Keratinocyte (primary cell): ENCODE measurements at regions not wholly inside any gene's neighbourhood (a gene's known extent, or its start where the extent isn't known, plus 50 kb on each side); places are given as distances from the start of the nearest gene placed in this dataset.
A peak's percentile ranks its signal among the peaks of the same experiment; 100 is the strongest.
"Not testable (repeated sequence)": the region's sequence is repeated elsewhere in the genome, so short reads cannot be mapped to it uniquely, and the experiment has no call there.

Experiments used
- DNase-seq: peaks from one replicate; pipeline ENCODE4 v3.0.0-alpha.2; 2011; ENCODE audit warnings: low read depth, missing footprints, low spot score
- FAIRE-seq: peaks from 2 replicates; lab custom pipeline; 2011; peaks lifted over from hg19 to GRCh38; lab: Jason Lieb, UNC
- H2AFZ ChIP-seq: 2 replicates; pipeline ENCODE4 v1.6.0; 2012; ENCODE audit warnings: low read length, control low read depth, inconsistent platforms; ENCODE audit not compliant: control insufficient read depth
- H3K27ac ChIP-seq: 2 replicates; pipeline ENCODE4 v1.5.1; 2011; ENCODE audit warnings: low read length; ENCODE audit not compliant: control insufficient read depth, insufficient read depth
- H3K27me3 ChIP-seq: 3 replicates; pipeline ENCODE4 v1.6.0; 2011; ENCODE audit warnings: low read length; ENCODE audit not compliant: control insufficient read depth, insufficient read depth; ENCODE audit errors: extremely low read depth
- H3K36me3 ChIP-seq, 2 experiments: 2 replicates in 1 of 2; 3 replicates in 1 of 2; pipeline ENCODE4 v1.5.1; 2011; ENCODE audit warnings: low read length in 2 of 2, mild to moderate bottlenecking in 1 of 2; ENCODE audit not compliant: control insufficient read depth in 2 of 2, insufficient read depth in 2 of 2; ENCODE audit errors: extremely low read depth in 1 of 2
- H3K4me1 ChIP-seq: 3 replicates; pipeline ENCODE4 v1.5.1; 2011; ENCODE audit warnings: low read length; ENCODE audit not compliant: control insufficient read depth, insufficient read depth; ENCODE audit errors: extremely low read depth
- H3K4me2 ChIP-seq: 3 replicates; pipeline ENCODE4 v1.6.0; 2011; ENCODE audit warnings: low read depth, low read length; ENCODE audit not compliant: control insufficient read depth, insufficient read depth; ENCODE audit errors: extremely low read depth
- H3K4me3 ChIP-seq, 3 experiments: fragments of 200-600 bp in 1 of 3; sonication (generic) in 1 of 3; 2 replicates in 2 of 3; 3 replicates in 1 of 3; pipeline ENCODE4 v1.5.1; 2011 to 2016; ENCODE audit warnings: low read length in 3 of 3, mild to moderate bottlenecking in 3 of 3, control low read depth in 2 of 3, inconsistent platforms in 1 of 3, low read depth in 1 of 3, mixed read lengths in 1 of 3, mixed run types in 1 of 3, moderate library complexity in 1 of 3; ENCODE audit not compliant: control insufficient read depth in 2 of 3, insufficient read depth in 2 of 3; ENCODE audit errors: extremely low read depth in 1 of 3
- H3K79me2 ChIP-seq: 2 replicates; pipeline ENCODE4 v1.6.0; 2012; ENCODE audit warnings: low read length; ENCODE audit not compliant: control insufficient read depth, insufficient read depth
- H3K9ac ChIP-seq: 3 replicates; pipeline ENCODE4 v1.6.0; 2011; ENCODE audit warnings: low read length; ENCODE audit not compliant: control insufficient read depth, insufficient read depth; ENCODE audit errors: extremely low read depth
- H3K9me1 ChIP-seq: 3 replicates; pipeline ENCODE4 v1.6.0; 2011; ENCODE audit warnings: low read length; ENCODE audit not compliant: control insufficient read depth, insufficient read depth; ENCODE audit errors: extremely low read depth
- H3K9me3 ChIP-seq: 2 replicates; pipeline ENCODE4 v1.5.1; 2012; ENCODE audit warnings: low read depth, low read length; ENCODE audit not compliant: control insufficient read depth
- H4K20me1 ChIP-seq: 3 replicates; pipeline ENCODE4 v1.6.0; 2011; ENCODE audit warnings: low read length; ENCODE audit not compliant: control insufficient read depth, insufficient read depth; ENCODE audit errors: extremely low read depth
- EZH2 ChIP-seq: IDR thresholded peaks from one replicate; pipeline ENCODE4 v1.6.1; 2012; ENCODE audit warnings: inconsistent platforms, mild to moderate bottlenecking, low read length, moderate library complexity
- dilution Hi-C: fragments of 300-500 bp; cut with MboI; formaldehyde crosslinking; loops from one replicate; pipeline ENCODE4 v1.7.0; 2020; ENCODE audit warnings: low sequenced_read_pairs; ENCODE audit not compliant: extremely low pct_ligation_motif_present
- TF ChIP-seq, protein P1 (sequence below), 3 experiments: IDR thresholded peaks in 1 of 3; conservative IDR thresholded peaks in 1 of 3; optimal IDR thresholded peaks in 1 of 3; 2 replicates in 2 of 3; 3 replicates in 1 of 3; pipeline versions ENCODE3 to v1.5.1; 2011; ENCODE audit warnings: low read length in 3 of 3, mild to moderate bottlenecking in 3 of 3, moderate library complexity in 2 of 3, control low read depth in 1 of 3, inconsistent platforms in 1 of 3; ENCODE audit not compliant: insufficient read depth in 2 of 3; ENCODE audit errors: extremely low read depth in 1 of 3

DNA sequence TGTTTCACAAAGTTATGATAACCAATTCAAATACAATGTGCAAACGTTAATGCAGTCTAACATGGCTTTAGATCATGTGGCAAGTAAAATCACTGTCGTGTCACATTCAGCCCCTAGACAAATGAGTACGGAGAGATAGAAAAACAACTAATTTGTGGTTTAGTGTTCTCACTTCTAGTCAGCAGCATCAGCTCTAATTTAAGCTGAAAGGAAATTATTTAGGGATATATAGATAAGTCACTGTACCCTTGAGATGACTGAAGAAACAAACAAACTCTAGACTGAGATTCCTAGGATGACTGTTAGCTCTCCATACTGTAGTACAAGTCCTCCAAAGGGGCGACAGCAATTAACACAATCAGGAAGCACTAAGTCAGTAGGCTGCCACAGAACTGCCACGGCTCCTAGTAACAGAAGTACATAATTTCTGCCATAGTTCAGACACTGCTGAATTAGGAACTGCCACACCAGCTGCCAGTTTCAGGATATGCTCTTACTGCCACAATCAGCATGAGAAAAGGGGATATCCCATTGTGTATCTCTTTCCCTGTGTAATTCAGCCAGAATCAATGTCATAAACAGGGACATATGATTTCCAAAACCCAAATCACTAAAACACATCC, 150.4 kb upstream of the NEGR1 start:
- H3K27me3 ChIP-seq: no peaks in the 10 kb centered on the region
- peaks cover 10% of the 10 kb centered on the region for H3K4me1 ChIP-seq
- no peaks in the 10 kb centered on the region for H3K9me1 ChIP-seq
- H3K36me3 ChIP-seq: no peaks in the 10 kb centered on the region
- FAIRE-seq: no peak
- no peak overlapping the region for H3K4me3 ChIP-seq
- dilution Hi-C loops: no loop called here
- H3K9me3 ChIP-seq: no peaks in the 10 kb centered on the region
- no peak overlapping the region for H3K27ac ChIP-seq
- TF ChIP-seq EZH2: no peak
- H3K79me2 ChIP-seq: no peaks in the 10 kb centered on the region
- H3K9ac ChIP-seq: no peak overlapping the region
- no peak overlapping the region for H3K4me2 ChIP-seq
- no peak for DNase-seq
- no peaks in the 10 kb centered on the region for H4K20me1 ChIP-seq
- peak overlapping the region; percentile 20 for H2AFZ ChIP-seq

DNA sequence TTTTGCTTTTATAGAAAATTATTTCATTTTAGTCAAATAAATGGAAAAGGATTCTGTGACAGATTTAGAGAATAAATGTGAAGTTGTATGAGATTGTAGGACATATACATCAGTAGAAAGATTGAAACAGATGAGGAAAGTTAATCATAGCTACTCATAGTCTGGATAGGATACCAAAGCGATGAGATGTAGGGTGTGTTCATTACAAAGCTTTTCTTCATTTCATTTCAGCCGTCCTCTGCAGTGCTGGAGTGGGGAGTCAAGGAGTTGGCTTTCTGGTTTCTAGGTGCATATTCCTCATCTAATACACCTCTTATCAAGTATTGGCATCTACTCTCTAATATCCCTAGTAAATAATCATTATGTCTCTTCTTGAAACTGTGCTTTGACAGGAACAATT, 149.5 kb upstream of the NEGR1 start:
- Histone ChIP-seq H2AFZ (peak overlapping the region; percentile 1), H3K4me3 (no peak overlapping the region), H3K9me1 (no peaks in the 10 kb centered on the region), H3K27me3 (no peaks in the 10 kb centered on the region), H4K20me1 (no peaks in the 10 kb centered on the region), H3K9ac (no peak overlapping the region), H3K27ac (peak overlapping the region; percentile 28), H3K4me1 (peaks cover 10% of the 10 kb centered on the region), H3K36me3 (no peaks in the 10 kb centered on the region), H3K79me2 (no peaks in the 10 kb centered on the region), H3K9me3 (no peaks in the 10 kb centered on the region), H3K4me2 (no peak overlapping the region)
- dilution Hi-C loops: no loop called here
- FAIRE-seq (no peak), DNase-seq (no peak)
- TF ChIP-seq, protein P1, sequence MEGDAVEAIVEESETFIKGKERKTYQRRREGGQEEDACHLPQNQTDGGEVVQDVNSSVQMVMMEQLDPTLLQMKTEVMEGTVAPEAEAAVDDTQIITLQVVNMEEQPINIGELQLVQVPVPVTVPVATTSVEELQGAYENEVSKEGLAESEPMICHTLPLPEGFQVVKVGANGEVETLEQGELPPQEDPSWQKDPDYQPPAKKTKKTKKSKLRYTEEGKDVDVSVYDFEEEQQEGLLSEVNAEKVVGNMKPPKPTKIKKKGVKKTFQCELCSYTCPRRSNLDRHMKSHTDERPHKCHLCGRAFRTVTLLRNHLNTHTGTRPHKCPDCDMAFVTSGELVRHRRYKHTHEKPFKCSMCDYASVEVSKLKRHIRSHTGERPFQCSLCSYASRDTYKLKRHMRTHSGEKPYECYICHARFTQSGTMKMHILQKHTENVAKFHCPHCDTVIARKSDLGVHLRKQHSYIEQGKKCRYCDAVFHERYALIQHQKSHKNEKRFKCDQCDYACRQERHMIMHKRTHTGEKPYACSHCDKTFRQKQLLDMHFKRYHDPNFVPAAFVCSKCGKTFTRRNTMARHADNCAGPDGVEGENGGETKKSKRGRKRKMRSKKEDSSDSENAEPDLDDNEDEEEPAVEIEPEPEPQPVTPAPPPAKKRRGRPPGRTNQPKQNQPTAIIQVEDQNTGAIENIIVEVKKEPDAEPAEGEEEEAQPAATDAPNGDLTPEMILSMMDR (optimal IDR thresholded peaks at IDR 0.05 in 1 of 3, IDR thresholded peaks at IDR 0.05 in 1 of 3, conservative IDR thresholded peaks at IDR 0.05 in 1 of 3; ENCODE audit: extremely low read depth in 1 of 3, insufficient read depth in 2 of 3, low read length in 3 of 3): no peak
- TF ChIP-seq EZH2: no peak

DNA sequence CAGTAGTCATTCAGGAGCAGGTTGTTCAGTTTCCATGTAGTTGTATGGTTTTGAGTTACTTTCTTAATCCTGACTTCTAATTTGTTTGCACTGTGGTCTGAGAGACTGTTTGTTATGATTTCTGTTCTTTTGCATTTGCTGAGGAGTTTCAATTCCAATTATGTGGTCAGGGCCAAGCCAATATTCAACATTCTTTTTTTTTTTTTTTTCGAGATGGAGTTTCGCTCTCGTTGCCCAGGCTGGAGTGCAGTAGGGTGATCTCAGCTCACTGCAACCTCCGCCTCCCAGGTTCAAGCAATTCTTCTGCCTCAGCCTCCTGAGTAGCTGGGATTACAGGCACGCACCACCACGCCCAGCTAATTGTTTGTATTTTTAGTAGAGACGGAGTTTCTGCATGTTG, 145.9 kb upstream of the NEGR1 start:
- H3K9me1 ChIP-seq, H3K79me2 ChIP-seq, FAIRE-seq, H3K4me2 ChIP-seq, H3K4me3 ChIP-seq, DNase-seq, H4K20me1 ChIP-seq, H3K9ac ChIP-seq, dilution Hi-C loops, H3K27me3 ChIP-seq, H2AFZ ChIP-seq, H3K27ac ChIP-seq, H3K9me3 ChIP-seq, H3K36me3 ChIP-seq: not testable (repeated sequence)
- H3K4me1 ChIP-seq: peaks cover 10% of the 10 kb centered on the region
